HCT116 (cell line): ENCODE measurements at regions not wholly inside any gene's neighbourhood (a gene's known extent, or its start where the extent isn't known, plus 50 kb on each side); places are given as distances from the start of the nearest gene placed in this dataset.

Experiments
- ATF3 ChIP-seq: IDR thresholded peaks from 2 replicates; pipeline ENCODE4 v1.6.1; 2012
- CTCF ChIP-seq, 3 experiments: fragments of 200-600 bp in 1 of 3; sonication (generic) in 1 of 3; IDR thresholded peaks in 2 of 3; conservative IDR thresholded peaks in 1 of 3; 2 replicates each; pipeline ENCODE4 v1.5.1; 2012 to 2017; ENCODE audit warnings: low read depth in 2 of 3, low read length in 2 of 3, antibody characterized with exemption in 1 of 3, borderline replicate concordance in 1 of 3, control low read depth in 1 of 3, mild to moderate bottlenecking in 1 of 3, mixed read lengths in 1 of 3, mixed run types in 1 of 3, moderate library complexity in 1 of 3; ENCODE audit not compliant: insufficient read depth in 1 of 3
- EGR1 ChIP-seq: IDR thresholded peaks from 2 replicates; pipeline ENCODE4 v1.6.1; 2012; ENCODE audit warnings: low read depth
- ELF1 ChIP-seq: IDR thresholded peaks from 2 replicates; pipeline ENCODE4 v1.6.1; 2012; ENCODE audit warnings: low read depth, borderline replicate concordance
- EZH2 ChIP-seq: fragments of 200-600 bp; sonication (generic); IDR thresholded peaks from 2 replicates; pipeline ENCODE4 v1.6.1; 2017; ENCODE audit warnings: antibody characterized with exemption, mixed run types
- JUND ChIP-seq: IDR thresholded peaks from 2 replicates; pipeline ENCODE4 v1.6.1; 2012
- POLR2A ChIP-seq: IDR thresholded peaks from 2 replicates; pipeline ENCODE4 v1.7.0; 2011; ENCODE audit warnings: borderline replicate concordance; ENCODE audit not compliant: insufficient read depth, insufficient read length; ENCODE audit errors: extremely low read depth
- POLR2AphosphoS5 ChIP-seq: IDR thresholded peaks from 2 replicates; pipeline ENCODE4 v1.6.1; 2011; ENCODE audit warnings: mild to moderate bottlenecking, low read depth, low read length, moderate library complexity
- RAD21 ChIP-seq: IDR thresholded peaks from 2 replicates; pipeline ENCODE4 v1.6.1; 2012; ENCODE audit warnings: low read depth, mild to moderate bottlenecking
- YY1 ChIP-seq: IDR thresholded peaks from 2 replicates; pipeline ENCODE4 v1.6.1; 2011; ENCODE audit warnings: low read length, low read depth, moderate library complexity, mild to moderate bottlenecking; ENCODE audit not compliant: insufficient replicate concordance; ENCODE audit errors: extremely low read depth

- TF ChIP-seq EZH2 (no peak), POLR2AphosphoS5 (no peak), CTCF (IDR thresholded peaks at IDR 0.05 in 2 of 3, conservative IDR thresholded peaks at IDR 0.05 in 1 of 3; ENCODE audit: borderline replicate concordance in 1 of 3, insufficient read depth in 1 of 3, low read depth in 2 of 3, low read length in 2 of 3) (no peak), ATF3 (no peak), JUND (no peak), RAD21 (no peak), POLR2A (no peak), ELF1 (no peak), YY1 (no peak), EGR1 (no peak)
Observed at GRCh38 chr16:63787014-63787413, 1334.8 kb downstream of the CDH11 start.
